H1 (cell line): ENCODE measurements at regions not wholly inside any gene's neighbourhood (a gene's known extent, or its start where the extent isn't known, plus 50 kb on each side); places are given as distances from the start of the nearest gene placed in this dataset.

Experiments
- CTCF ChIA-PET: fragments of 300-600 bp; sonication (Branson Sonifier 250); formaldehyde crosslinking; loops from one replicate; lab custom pipeline; 2021; ENCODE audit not compliant: partially characterized antibody; lab: Charles Lee
- POLR2A ChIA-PET: fragments of 300-600 bp; sonication (Branson Sonifier 250); formaldehyde crosslinking; loops from one replicate; lab custom pipeline; 2021; ENCODE audit warnings: inconsistent platforms; ENCODE audit not compliant: partially characterized antibody; lab: Charles Lee
- DNase-seq, 2 experiments: peaks; one replicate each; pipeline versions ENCODE4 v3.0.0 to v3.0.0-alpha.2; 2010 to 2022; ENCODE audit warnings: low spot score in 2 of 2, low read depth in 1 of 2, mixed read lengths in 1 of 2
- FAIRE-seq: peaks from 2 replicates; lab custom pipeline; 2011; peaks lifted over from hg19 to GRCh38; lab: Jason Lieb, UNC
- H2AFZ ChIP-seq: 2 replicates; pipeline ENCODE4 v1.8.1; 2012; ENCODE audit warnings: low read length, inconsistent platforms
- H2AK5ac ChIP-seq: 2 replicates; pipeline ENCODE4 v1.6.1; 2013; ENCODE audit warnings: low read depth, low read length
- H2BK120ac ChIP-seq: replicated peaks from 2 replicates; pipeline ENCODE3; 2013; ENCODE audit warnings: low read depth, low read length, inconsistent platforms
- H2BK12ac ChIP-seq: 2 replicates; pipeline ENCODE4 v1.6.1; 2013; ENCODE audit warnings: low read depth, low read length
- H2BK15ac ChIP-seq: 2 replicates; pipeline ENCODE4 v1.6.1; 2013; ENCODE audit warnings: low read length
- H2BK20ac ChIP-seq: 2 replicates; pipeline ENCODE4 v1.6.1; 2013; ENCODE audit warnings: low read length
- H2BK5ac ChIP-seq: 2 replicates; pipeline ENCODE4 v1.6.1; 2013; ENCODE audit warnings: low read depth, low read length
- H3K14ac ChIP-seq: 2 replicates; pipeline ENCODE4 v1.6.1; 2013; ENCODE audit warnings: inconsistent platforms; ENCODE audit not compliant: insufficient read length
- H3K18ac ChIP-seq: 2 replicates; pipeline ENCODE4 v1.6.1; 2013; ENCODE audit warnings: low read length; ENCODE audit errors: extremely low read depth
- H3K23ac ChIP-seq: 2 replicates; pipeline ENCODE4 v1.6.1; 2013; ENCODE audit warnings: inconsistent platforms; ENCODE audit not compliant: insufficient read length
- H3K23me2 ChIP-seq: 2 replicates; pipeline ENCODE4 v1.6.1; 2013; ENCODE audit warnings: low read depth, low read length
- H3K27ac ChIP-seq: 2 replicates; pipeline ENCODE4 v1.6.1; 2011; ENCODE audit warnings: low read depth, low read length, inconsistent platforms
- H3K27me3 ChIP-seq, 4 experiments: replicated peaks in 1 of 4; 1 replicate in 1 of 4; 2 replicates in 3 of 4; pipeline versions ENCODE4 v1.6.1 to v1.8.1; 2011 to 2013; ENCODE audit warnings: low read length in 3 of 4, mild to moderate bottlenecking in 3 of 4, inconsistent platforms in 2 of 4, mixed read lengths in 2 of 4, moderate library complexity in 1 of 4; ENCODE audit not compliant: control insufficient read depth in 3 of 4, insufficient read depth in 3 of 4; ENCODE audit errors: extremely low read depth in 1 of 4
- H3K36me3 ChIP-seq, 4 experiments: 2 replicates each; pipeline versions ENCODE4 v1.6.1 to v1.8.1; 2011 to 2013; ENCODE audit warnings: mild to moderate bottlenecking in 4 of 4, low read length in 3 of 4, moderate library complexity in 2 of 4, control low read depth in 1 of 4, inconsistent platforms in 1 of 4; ENCODE audit not compliant: insufficient read depth in 4 of 4, control insufficient read depth in 2 of 4
- H3K4ac ChIP-seq: replicated peaks from 2 replicates; pipeline ENCODE3; 2013; ENCODE audit warnings: low read length, low read depth, mixed read lengths, inconsistent platforms; ENCODE audit not compliant: insufficient read length
- H3K4me1 ChIP-seq, 4 experiments: replicated peaks in 1 of 4; 1 replicate in 1 of 4; 2 replicates in 3 of 4; pipeline versions ENCODE4 v1.6.1 to v1.8.1; 2011 to 2013; ENCODE audit warnings: low read length in 3 of 4, inconsistent platforms in 2 of 4, mixed read lengths in 1 of 4; ENCODE audit not compliant: insufficient read depth in 4 of 4, control insufficient read depth in 3 of 4
- H3K4me2 ChIP-seq, 2 experiments: 2 replicates each; pipeline versions ENCODE4 v1.6.1 to v1.8.1; 2011 to 2013; ENCODE audit warnings: low read depth in 2 of 2, low read length in 2 of 2, control low read depth in 1 of 2, inconsistent platforms in 1 of 2, mild to moderate bottlenecking in 1 of 2; ENCODE audit not compliant: insufficient read depth in 1 of 2
- H3K4me3 ChIP-seq, 4 experiments: fragments of 200-600, 300-600 bp in 1 of 4; sonication (generic), shearing (Covaris generic), sonication (Bioruptor Twin) in 1 of 4; 2 replicates each; pipeline versions ENCODE4 v1.5.1 to v1.8.1; 2011 to 2016; ENCODE audit warnings: low read length in 4 of 4, low read depth in 3 of 4, control low read depth in 2 of 4, inconsistent platforms in 2 of 4, mild to moderate bottlenecking in 2 of 4, mixed read lengths in 1 of 4, moderate library complexity in 1 of 4; ENCODE audit not compliant: insufficient read depth in 2 of 4; ENCODE audit errors: extremely low read depth in 1 of 4
- H3K56ac ChIP-seq: replicated peaks from 2 replicates; pipeline ENCODE3; 2013; ENCODE audit warnings: low read depth, mild to moderate bottlenecking, mixed read lengths, low read length, inconsistent platforms; ENCODE audit not compliant: insufficient read length
- H3K79me1 ChIP-seq: 2 replicates; pipeline ENCODE4 v1.6.1; 2013; ENCODE audit warnings: low read depth, low read length, control low read depth
- H3K79me2 ChIP-seq, 2 experiments: 2 replicates each; pipeline versions ENCODE4 v1.6.1 to v1.8.1; 2012 to 2013; ENCODE audit warnings: low read length in 2 of 2, mild to moderate bottlenecking in 2 of 2, inconsistent platforms in 1 of 2; ENCODE audit not compliant: insufficient read depth in 2 of 2, control insufficient read depth in 1 of 2
- H3K9ac ChIP-seq, 4 experiments: replicated peaks in 1 of 4; 1 replicate in 1 of 4; 2 replicates in 3 of 4; pipeline versions ENCODE4 v1.6.1 to v1.8.1; 2011 to 2013; ENCODE audit warnings: low read depth in 3 of 4, low read length in 3 of 4, control low read depth in 2 of 4, mild to moderate bottlenecking in 2 of 4, moderate library complexity in 2 of 4, inconsistent platforms in 1 of 4; ENCODE audit errors: extremely low read depth in 1 of 4
- H3K9me3 ChIP-seq, 2 experiments: 2 replicates each; pipeline versions ENCODE4 v1.6.1 to v1.8.1; 2012 to 2013; ENCODE audit warnings: mild to moderate bottlenecking in 2 of 2, moderate library complexity in 2 of 2, control low read depth in 1 of 2, inconsistent platforms in 1 of 2, low read depth in 1 of 2, low read length in 1 of 2, mixed read lengths in 1 of 2; ENCODE audit not compliant: insufficient read depth in 2 of 2
- H4K20me1 ChIP-seq, 2 experiments: replicated peaks in 1 of 2; 2 replicates each; pipeline versions ENCODE3 to v1.8.1; 2011 to 2013; ENCODE audit warnings: inconsistent platforms in 2 of 2, low read length in 2 of 2, mild to moderate bottlenecking in 1 of 2; ENCODE audit not compliant: insufficient read depth in 2 of 2, control insufficient read depth in 1 of 2
- H4K5ac ChIP-seq: 2 replicates; pipeline ENCODE4 v1.6.1; 2013; ENCODE audit warnings: low read length, low read depth, mixed read lengths, inconsistent platforms; ENCODE audit not compliant: insufficient read length
- H4K8ac ChIP-seq: 2 replicates; pipeline ENCODE4 v1.8.0; 2013; ENCODE audit warnings: mild to moderate bottlenecking, moderate library complexity, low read length, inconsistent platforms; ENCODE audit not compliant: insufficient read depth; ENCODE audit errors: extremely low read depth
- H4K91ac ChIP-seq: replicated peaks from 2 replicates; pipeline ENCODE3; 2013; ENCODE audit warnings: low read length, mixed read lengths, inconsistent platforms; ENCODE audit not compliant: insufficient read length
- ASH2L ChIP-seq: fragments of 200-600, 300-600 bp; sonication (generic); IDR thresholded peaks from one replicate; pipeline ENCODE4 v1.7.1; 2017; ENCODE audit warnings: low read length
- E2F6 ChIP-seq: IDR thresholded peaks from 2 replicates; pipeline ENCODE4 v1.6.1; 2012; ENCODE audit warnings: inconsistent platforms
- EZH2 ChIP-seq: fragments of 200-600 bp; sonication (generic); IDR thresholded peaks from 2 replicates; pipeline ENCODE4 v1.7.1; 2012; ENCODE audit warnings: low read depth, mild to moderate bottlenecking, moderate library complexity, low read length, inconsistent platforms; ENCODE audit not compliant: severe bottlenecking
- GTF2F1 ChIP-seq: IDR thresholded peaks from 2 replicates; pipeline ENCODE4 v1.6.1; 2012; ENCODE audit warnings: low read depth, low read length, improper control_type of control experiment, borderline replicate concordance
- RFX5 ChIP-seq: IDR thresholded peaks from 2 replicates; pipeline ENCODE4 v1.6.1; 2011; ENCODE audit warnings: low read depth, low read length, improper control_type of control experiment, borderline replicate concordance
- RXRA ChIP-seq: IDR thresholded peaks from 2 replicates; pipeline ENCODE4 v1.6.1; 2011; ENCODE audit warnings: low read depth, mild to moderate bottlenecking, low read length, moderate library complexity; ENCODE audit not compliant: insufficient read depth
- SAP30 ChIP-seq: fragments of 300-600 bp; sonication (generic); IDR thresholded peaks from 2 replicates; pipeline ENCODE4 v1.7.1; 2012; ENCODE audit warnings: low read length, moderate library complexity, mild to moderate bottlenecking, inconsistent platforms; ENCODE audit not compliant: insufficient read depth, insufficient replicate concordance
- SIN3A ChIP-seq, 2 experiments: IDR thresholded peaks in 1 of 2; conservative IDR thresholded peaks in 1 of 2; 2 replicates each; pipeline ENCODE4 v1.6.1; 2011 to 2012; ENCODE audit warnings: low read length in 2 of 2, improper control_type of control experiment in 1 of 2, low read depth in 1 of 2, mild to moderate bottlenecking in 1 of 2
- SIX5 ChIP-seq: IDR thresholded peaks from 2 replicates; pipeline ENCODE4 v1.6.1; 2011; ENCODE audit warnings: mild to moderate bottlenecking, low read depth, low read length
- USF2 ChIP-seq: IDR thresholded peaks from 2 replicates; pipeline ENCODE4 v1.6.1; 2011; ENCODE audit warnings: low read length, improper control_type of control experiment
- WGBS, 2 experiments: shearing (Covaris generic) in 1 of 2; methylation state at CpG; one replicate each; pipeline versions ENCODE4 v1.1.6 to v1.1.7; 2013 to 2015; ENCODE audit warnings: low lambda C conversion rate in 2 of 2, mixed read lengths in 2 of 2, inconsistent platforms in 1 of 2, low coverage in 1 of 2, missing lambda C conversion rate in 1 of 2; ENCODE audit not compliant: insufficient replicate concordance in 2 of 2, insufficient coverage in 1 of 2, insufficient read length in 1 of 2; ENCODE audit errors: extremely low coverage in 1 of 2, missing lambda C conversion rate in 1 of 2; 5-methylcytosine and 5-hydroxymethylcytosine counted together

- H3K23me2 ChIP-seq, result no peaks in the 10 kb centered on the region
- peaks cover 0 to 5% (median 1%) of the 10 kb centered on the region in 4 experiments; a peak in 3 of 7 replicates for H3K4me1 ChIP-seq
- H3K4me2 ChIP-seq, result no peak overlapping the region
- POLR2A ChIA-PET, result no interaction called here
- no peaks in the 10 kb centered on the region for H3K36me3 ChIP-seq
- H3K27me3 ChIP-seq, result no peaks in the 10 kb centered on the region
- WGBS, 2 experiments, result 87% methylated on average over 16 of the region's 16 CpGs; no CpG with 5 or more reads in 1 of the 2 experiments
- no peak overlapping the region for H4K8ac ChIP-seq
- H3K23ac ChIP-seq, result no peak overlapping the region
- H4K5ac ChIP-seq, result no peak overlapping the region
- no peak overlapping the region for H2BK12ac ChIP-seq
- H2AFZ ChIP-seq, result no peak overlapping the region
- H3K56ac ChIP-seq, result no peak overlapping the region
- H3K4ac ChIP-seq, result no peak overlapping the region
- no peak overlapping the region for H3K9ac ChIP-seq
- H3K9me3 ChIP-seq, result no peaks in the 10 kb centered on the region
- no peak overlapping the region for H3K14ac ChIP-seq
- no peak overlapping the region for H2BK15ac ChIP-seq
- no peak overlapping the region for H2BK120ac ChIP-seq
- no peak overlapping the region for H3K18ac ChIP-seq
- H2AK5ac ChIP-seq, result no peak overlapping the region
- no peak overlapping the region for H2BK20ac ChIP-seq
- H3K27ac ChIP-seq, result no peak overlapping the region
- no peak for DNase-seq
- no peaks in the 10 kb centered on the region for H4K20me1 ChIP-seq
- H2BK5ac ChIP-seq, result no peak overlapping the region
- no peak overlapping the region for H3K4me3 ChIP-seq
- no peak for FAIRE-seq
- H3K79me2 ChIP-seq, result no peaks in the 10 kb centered on the region
- no peak overlapping the region for H4K91ac ChIP-seq
- CTCF ChIA-PET, result interaction anchor here (0.7 to 1.1 kb wide), 2 partner anchors 94 to 125 kb away, joined by 3 read pairs; no protein-coding TSS in a partner anchor
- H3K79me1 ChIP-seq, result no peaks in the 10 kb centered on the region
- TF ChIP-seq RXRA (no peak), SIN3A (conservative IDR thresholded peaks at IDR 0.05 in 1 of 2, IDR thresholded peaks at IDR 0.05 in 1 of 2; ENCODE audit: low read depth in 1 of 2, low read length in 2 of 2) (no peak), USF2 (no peak), SAP30 (no peak), SIX5 (no peak), EZH2 (no peak), RFX5 (no peak), ASH2L (no peak), GTF2F1 (no peak), E2F6 (no peak)
Observed at GRCh38 chr20:50313827-50314677, 123.4 kb downstream of the CEBPB start.
